OCI-M1 (cell line): ENCODE measurements at regions not wholly inside any gene's neighbourhood (a gene's known extent, or its start where the extent isn't known, plus 50 kb on each side); places are given as distances from the start of the nearest gene placed in this dataset.

Experiments
- DNase-seq: peaks from one replicate; lab custom pipeline; 2025; lab: John Stamatoyannopoulos, UW

GRCh38 chr3:73745526-73746191 is 120.9 kb upstream of the PDZRN3 start:
- DNase-seq: no peak

- no peak for DNase-seq
These were observed 118.8 kb upstream of the PDZRN3 start for GRCh38 chr3:73743551-73743950.

- no peak for DNase-seq
These were observed 115.2 kb upstream of the PDZRN3 start for GRCh38 chr3:73739791-73740453.

GRCh38 chr3:73738711-73739110 is 114.0 kb upstream of the PDZRN3 start:
- DNase-seq: no peak

GRCh38 chr3:73734211-73735089 is 109.7 kb upstream of the PDZRN3 start:
- DNase-seq: no peak

- no peak for DNase-seq
These were observed 109.0 kb upstream of the PDZRN3 start for GRCh38 chr3:73733746-73734145.

GRCh38 chr3:73729969-73730440 is 105.3 kb upstream of the PDZRN3 start:
- no peak for DNase-seq

GRCh38 chr3:73727854-73728253 is 103.1 kb upstream of the PDZRN3 start:
- DNase-seq: no peak

GRCh38 chr3:73727117-73727821 is 102.5 kb upstream of the PDZRN3 start:
- no peak for DNase-seq

GRCh38 chr3:73723596-73723995 is 98.9 kb upstream of the PDZRN3 start:
- no peak for DNase-seq

GRCh38 chr3:73719861-73720260 is 95.1 kb upstream of the PDZRN3 start:
- no peak for DNase-seq

- no peak for DNase-seq
These were observed 94.7 kb upstream of the PDZRN3 start for GRCh38 chr3:73719413-73719851.

- no peak for DNase-seq
These were observed 93.8 kb upstream of the PDZRN3 start for GRCh38 chr3:73718326-73719110.

- DNase-seq: no peak
These were observed 91.7 kb upstream of the PDZRN3 start for GRCh38 chr3:73716418-73716817.

GRCh38 chr3:73710340-73710739 is 85.6 kb upstream of the PDZRN3 start:
- DNase-seq: no peak

- peak; percentile 4 for DNase-seq
These were observed 85.0 kb upstream of the PDZRN3 start for GRCh38 chr3:73709712-73710111.

GRCh38 chr3:73708956-73709355 is 84.2 kb upstream of the PDZRN3 start:
- DNase-seq: no peak

- DNase-seq: no peak
These were observed 83.0 kb upstream of the PDZRN3 start for GRCh38 chr3:73707772-73708171.

GRCh38 chr3:73706771-73707170 is 82.0 kb upstream of the PDZRN3 start:
- no peak for DNase-seq

- DNase-seq: no peak
These were observed 81.1 kb upstream of the PDZRN3 start for GRCh38 chr3:73705792-73706191.

- DNase-seq: no peak
These were observed 74.6 kb upstream of the PDZRN3 start for GRCh38 chr3:73699327-73699726.
